CD8-positive, alpha-beta memory T cell (primary cell): ENCODE measurements at regions not wholly inside any gene's neighbourhood (a gene's known extent, or its start where the extent isn't known, plus 50 kb on each side); places are given as distances from the start of the nearest gene placed in this dataset.

Experiments
- CTCF ChIA-PET: fragments of 350-600 bp; sonication (Branson Sonifier 250); formaldehyde crosslinking; loops from one replicate; lab custom pipeline; 2021; ENCODE audit warnings: antibody characterized with exemption; lab: Charles Lee
- POLR2A ChIA-PET: fragments of 350-600 bp; sonication (Branson Sonifier 250); formaldehyde crosslinking; loops from one replicate; lab custom pipeline; 2021; ENCODE audit warnings: antibody characterized with exemption; lab: Charles Lee
- DNase-seq, 5 donors: peaks; one replicate each; pipeline versions ENCODE4 v3.0.0 to v3.0.0-alpha.2; 2020 to 2022; ENCODE audit warnings: mixed read lengths in 1 of 5
- H3K27ac ChIP-seq: one replicate; pipeline ENCODE4 v1.7.0; 2013; ENCODE audit warnings: low read depth, mild to moderate bottlenecking, low read length, moderate library complexity
- H3K27me3 ChIP-seq: 2 replicates; pipeline ENCODE4 v1.7.0; 2013; ENCODE audit warnings: low read length, mild to moderate bottlenecking; ENCODE audit not compliant: insufficient read depth, poor library complexity, severe bottlenecking
- H3K36me3 ChIP-seq: 2 replicates; pipeline ENCODE4 v1.7.0; 2013; ENCODE audit warnings: mild to moderate bottlenecking, low read length, moderate library complexity; ENCODE audit not compliant: insufficient read depth
- H3K4me1 ChIP-seq: 2 replicates; pipeline ENCODE4 v1.7.0; 2013; ENCODE audit warnings: mild to moderate bottlenecking, low read length, moderate library complexity; ENCODE audit not compliant: insufficient read depth
- H3K4me3 ChIP-seq: 2 replicates; pipeline ENCODE4 v1.7.0; 2013; ENCODE audit warnings: mild to moderate bottlenecking, low read length
- H3K9me3 ChIP-seq: 2 replicates; pipeline ENCODE4 v1.7.0; 2013; ENCODE audit warnings: mild to moderate bottlenecking, low read length
- H3K27ac Mint-ChIP-seq, 8 donors: one replicate each; pipeline ENCODE4 v1.8.0; 2020 to 2021; ENCODE audit warnings: mixed read lengths in 8 of 8, mild to moderate bottlenecking in 6 of 8, inconsistent platforms in 3 of 8, moderate library complexity in 3 of 8
- H3K27me3 Mint-ChIP-seq, 2 donors: one replicate each; pipeline ENCODE4 v1.8.0; 2020 to 2021; ENCODE audit warnings: mixed read lengths in 2 of 2, mild to moderate bottlenecking in 1 of 2, moderate library complexity in 1 of 2
- H3K36me3 Mint-ChIP-seq, 3 donors: one replicate each; pipeline ENCODE4 v1.8.0; 2020 to 2021; ENCODE audit warnings: mixed read lengths in 3 of 3, inconsistent platforms in 1 of 3, mild to moderate bottlenecking in 1 of 3
- H3K4me1 Mint-ChIP-seq, 3 donors: one replicate each; pipeline ENCODE4 v1.8.0; 2020 to 2021; ENCODE audit warnings: mixed read lengths in 3 of 3, inconsistent platforms in 1 of 3, mild to moderate bottlenecking in 1 of 3
- H3K4me3 Mint-ChIP-seq, 7 donors: one replicate each; pipeline ENCODE4 v1.8.0; 2020 to 2021; ENCODE audit warnings: mixed read lengths in 7 of 7, mild to moderate bottlenecking in 6 of 7, moderate library complexity in 4 of 7, inconsistent platforms in 2 of 7
- H3K9me3 Mint-ChIP-seq, 5 donors: one replicate each; pipeline ENCODE4 v1.8.0; 2020 to 2022; ENCODE audit warnings: mixed read lengths in 5 of 5, mild to moderate bottlenecking in 3 of 5, moderate library complexity in 2 of 5, inconsistent platforms in 1 of 5

GRCh38 chr3:163957072-163957471 is 1121.2 kb downstream of the SI start:
- Mint-ChIP-seq H3K4me1 (no peaks in the 10 kb centered on the region), H3K27me3 (no peaks in the 10 kb centered on the region), H3K9me3 (peaks cover 4 to 28% (median 6%) of the 10 kb centered on the region in 5 donors), H3K36me3 (no peaks in the 10 kb centered on the region), H3K4me3 (no peak overlapping the region), H3K27ac (no peak overlapping the region)
- CTCF ChIA-PET = no interaction called here
- Histone ChIP-seq H3K27me3 (no peaks in the 10 kb centered on the region), H3K9me3 (no peaks in the 10 kb centered on the region), H3K27ac (no peak overlapping the region), H3K36me3 (no peaks in the 10 kb centered on the region), H3K4me1 (no peaks in the 10 kb centered on the region), H3K4me3 (no peak overlapping the region)
- POLR2A ChIA-PET = no interaction called here
- no peak for DNase-seq

- H3K27ac Mint-ChIP-seq = no peak overlapping the region
- no peak overlapping the region for H3K4me3 Mint-ChIP-seq
- Histone ChIP-seq H3K27me3 (no peaks in the 10 kb centered on the region), H3K36me3 (no peaks in the 10 kb centered on the region), H3K4me3 (no peak overlapping the region), H3K9me3 (no peaks in the 10 kb centered on the region), H3K4me1 (no peaks in the 10 kb centered on the region), H3K27ac (no peak overlapping the region)
- CTCF ChIA-PET = no interaction called here
- H3K36me3 Mint-ChIP-seq = no peaks in the 10 kb centered on the region
- H3K9me3 Mint-ChIP-seq = peaks cover 2 to 31% (median 2%) of the 10 kb centered on the region in 5 donors
- H3K27me3 Mint-ChIP-seq = no peaks in the 10 kb centered on the region
- H3K4me1 Mint-ChIP-seq = no peaks in the 10 kb centered on the region
- POLR2A ChIA-PET = no interaction called here
- peak in 1 of 5 donors; percentile 38 for DNase-seq
Measured at GRCh38 chr3:163953526-163953925, 1124.8 kb downstream of the SI start.

DNA sequence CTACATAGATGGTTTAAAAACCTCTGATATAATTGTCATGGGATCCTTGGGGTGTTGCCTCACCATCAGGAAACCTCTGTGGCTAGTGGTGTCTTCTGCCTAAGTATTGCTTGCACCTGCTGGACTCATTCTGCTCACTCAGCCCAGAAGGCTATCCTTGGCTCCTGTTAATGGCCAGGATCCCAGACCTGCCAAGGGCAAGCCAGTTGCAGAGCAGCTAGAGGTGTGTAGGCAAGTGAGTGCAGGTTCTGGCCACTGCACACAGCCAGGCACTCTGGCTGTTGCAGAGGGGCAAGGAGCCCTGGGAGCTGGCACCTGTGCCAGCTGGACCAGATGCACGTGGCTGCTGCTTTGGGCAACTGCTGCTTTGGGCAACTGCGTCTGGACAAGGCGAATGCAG is 1125.8 kb downstream of the SI start:
- Histone ChIP-seq H3K4me1 (no peaks in the 10 kb centered on the region), H3K9me3 (no peaks in the 10 kb centered on the region), H3K36me3 (no peaks in the 10 kb centered on the region), H3K4me3 (no peak overlapping the region), H3K27ac (no peak overlapping the region), H3K27me3 (no peaks in the 10 kb centered on the region)
- CTCF ChIA-PET = no interaction called here
- Mint-ChIP-seq H3K4me3 (no peak overlapping the region), H3K36me3 (no peaks in the 10 kb centered on the region), H3K4me1 (no peaks in the 10 kb centered on the region), H3K27me3 (no peaks in the 10 kb centered on the region), H3K9me3 (peaks cover 2 to 26% (median 2%) of the 10 kb centered on the region in 5 donors), H3K27ac (no peak overlapping the region)
- no peak for DNase-seq
- POLR2A ChIA-PET = no interaction called here

DNA sequence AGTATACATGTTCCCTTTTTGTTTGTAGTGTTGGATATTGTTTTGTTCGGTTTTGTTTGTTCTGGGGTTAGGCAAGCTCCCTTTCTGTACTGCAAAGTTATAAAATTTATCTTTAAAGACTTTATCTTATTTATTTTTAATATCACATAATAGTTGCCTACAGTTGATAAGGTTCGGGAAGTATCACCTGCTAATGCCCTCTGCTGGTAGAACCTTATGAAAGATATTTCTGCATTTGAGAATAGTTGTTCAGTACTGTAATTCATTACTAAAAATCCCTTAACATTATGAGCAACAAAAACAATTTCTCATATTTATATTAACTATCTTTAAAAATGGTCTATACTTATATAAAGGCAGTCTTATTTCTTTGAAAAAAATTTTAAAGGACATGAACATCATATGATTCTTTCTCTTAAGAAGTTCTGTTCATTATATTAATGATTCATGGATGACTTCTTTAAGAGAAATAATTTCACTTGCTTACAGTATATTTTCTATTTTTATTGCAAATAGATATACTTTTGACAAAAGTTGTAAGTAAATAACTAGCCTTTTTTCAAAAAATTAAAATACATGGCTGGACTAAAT is 1126.8 kb downstream of the SI start:
- no peak for DNase-seq
- POLR2A ChIA-PET = no interaction called here
- Mint-ChIP-seq H3K36me3 (no peaks in the 10 kb centered on the region), H3K4me1 (no peaks in the 10 kb centered on the region), H3K4me3 (no peak overlapping the region), H3K9me3 (peaks cover 2 to 24% (median 2%) of the 10 kb centered on the region in 5 donors), H3K27ac (no peak overlapping the region), H3K27me3 (no peaks in the 10 kb centered on the region)
- H3K4me1 ChIP-seq = no peaks in the 10 kb centered on the region
- no peak overlapping the region for H3K4me3 ChIP-seq
- H3K9me3 ChIP-seq = no peaks in the 10 kb centered on the region
- H3K27ac ChIP-seq = no peak overlapping the region
- H3K36me3 ChIP-seq = no peaks in the 10 kb centered on the region
- H3K27me3 ChIP-seq = no peaks in the 10 kb centered on the region
- CTCF ChIA-PET = no interaction called here

DNA sequence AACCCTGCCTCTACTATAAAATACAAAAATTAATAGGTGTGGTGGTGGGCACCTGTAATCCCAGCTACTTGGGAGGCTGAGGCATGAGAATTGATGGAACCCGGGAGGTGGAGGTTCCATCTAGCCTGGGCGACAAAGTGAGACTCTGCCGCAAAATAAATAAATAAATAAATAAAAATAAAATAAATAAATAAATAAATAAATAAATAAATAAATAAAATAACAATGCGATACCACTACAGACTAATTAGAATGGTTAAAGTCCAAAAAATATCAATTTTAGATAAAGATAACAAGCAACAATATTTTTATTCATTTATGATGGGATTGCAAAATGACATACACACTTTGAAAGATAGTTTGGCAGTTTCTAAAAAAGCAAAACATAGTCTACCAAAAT is 1131.5 kb downstream of the SI start:
- no peaks in the 10 kb centered on the region for H3K27me3 Mint-ChIP-seq
- Histone ChIP-seq H3K27me3 (no peaks in the 10 kb centered on the region), H3K9me3 (no peaks in the 10 kb centered on the region), H3K4me3 (no peak overlapping the region), H3K27ac (no peak overlapping the region), H3K36me3 (no peaks in the 10 kb centered on the region), H3K4me1 (no peaks in the 10 kb centered on the region)
- peaks cover 4 to 28% (median 6%) of the 10 kb centered on the region in 5 donors for H3K9me3 Mint-ChIP-seq
- DNase-seq = no peak
- CTCF ChIA-PET = no interaction called here
- H3K27ac Mint-ChIP-seq = no peak overlapping the region
- H3K4me1 Mint-ChIP-seq = no peaks in the 10 kb centered on the region
- POLR2A ChIA-PET = no interaction called here
- H3K4me3 Mint-ChIP-seq = no peak overlapping the region
- no peaks in the 10 kb centered on the region for H3K36me3 Mint-ChIP-seq

DNA sequence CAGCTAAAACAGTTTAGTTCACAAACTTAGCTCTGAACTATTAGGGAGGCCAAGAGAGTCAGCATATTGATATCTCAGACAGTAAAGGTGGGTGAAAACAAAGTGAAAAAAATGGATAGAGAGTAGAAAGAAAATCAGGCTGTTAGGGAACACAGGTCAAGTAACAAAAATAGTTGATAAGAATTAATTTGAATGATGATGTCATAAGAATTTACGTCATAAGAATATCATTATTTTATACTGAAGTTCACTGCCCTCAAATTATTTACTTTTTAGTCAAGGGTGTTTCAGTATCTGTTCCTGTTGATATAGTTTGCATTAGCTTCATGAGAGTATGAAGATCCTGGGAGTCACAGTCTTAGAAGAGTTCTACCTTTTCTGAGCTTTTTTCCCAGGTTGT is 1134.6 kb downstream of the SI start:
- no peak for DNase-seq
- no peak overlapping the region for H3K4me3 ChIP-seq
- no peaks in the 10 kb centered on the region for H3K27me3 ChIP-seq
- H3K4me1 Mint-ChIP-seq = no peaks in the 10 kb centered on the region
- no peaks in the 10 kb centered on the region for H3K27me3 Mint-ChIP-seq
- no peak overlapping the region for H3K27ac ChIP-seq
- H3K36me3 ChIP-seq = no peaks in the 10 kb centered on the region
- H3K9me3 ChIP-seq = no peaks in the 10 kb centered on the region
- H3K4me3 Mint-ChIP-seq = no peak overlapping the region
- POLR2A ChIA-PET = no interaction called here
- H3K4me1 ChIP-seq = no peaks in the 10 kb centered on the region
- peaks cover 5 to 36% (median 13%) of the 10 kb centered on the region in 5 donors for H3K9me3 Mint-ChIP-seq
- H3K36me3 Mint-ChIP-seq = no peaks in the 10 kb centered on the region
- CTCF ChIA-PET = no interaction called here
- H3K27ac Mint-ChIP-seq = no peak overlapping the region

- no peak overlapping the region for H3K27ac ChIP-seq
- Mint-ChIP-seq H3K9me3 (peaks cover 4 to 46% (median 17%) of the 10 kb centered on the region in 5 donors), H3K4me3 (no peak overlapping the region), H3K27me3 (no peaks in the 10 kb centered on the region), H3K36me3 (no peaks in the 10 kb centered on the region), H3K4me1 (no peaks in the 10 kb centered on the region), H3K27ac (no peak overlapping the region)
- H3K4me1 ChIP-seq = no peaks in the 10 kb centered on the region
- ChIA-PET POLR2A (no interaction called here), CTCF (no interaction called here)
- H3K4me3 ChIP-seq = no peak overlapping the region
- H3K27me3 ChIP-seq = no peaks in the 10 kb centered on the region
- no peak for DNase-seq
- no peaks in the 10 kb centered on the region for H3K9me3 ChIP-seq
- H3K36me3 ChIP-seq = no peaks in the 10 kb centered on the region
Measured at GRCh38 chr3:163939926-163940325, 1138.4 kb downstream of the SI start.

DNA sequence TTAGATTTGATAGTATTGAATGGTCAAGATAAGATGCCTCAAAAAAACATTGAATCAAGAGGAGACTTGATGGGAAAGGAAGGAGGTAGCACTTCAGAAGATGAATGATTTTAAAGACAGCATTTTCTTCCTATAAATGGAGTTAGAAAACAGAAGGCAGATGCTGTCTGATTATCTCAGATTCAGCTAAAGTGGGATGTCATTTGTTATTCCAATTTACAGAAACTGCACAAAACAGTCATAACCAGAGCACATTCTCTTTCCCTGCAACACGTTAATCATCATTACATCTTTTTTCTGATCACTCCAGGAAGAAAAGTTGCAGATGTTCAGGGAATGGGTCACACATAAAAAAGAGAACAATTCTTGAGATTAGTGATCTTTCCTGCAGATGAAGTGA is 1141.8 kb downstream of the SI start:
- Mint-ChIP-seq H3K4me3 (no peak overlapping the region), H3K27ac (no peak overlapping the region), H3K27me3 (no peaks in the 10 kb centered on the region), H3K36me3 (no peaks in the 10 kb centered on the region), H3K4me1 (no peaks in the 10 kb centered on the region), H3K9me3 (peaks cover 2 to 24% (median 12%) of the 10 kb centered on the region in 5 donors)
- ChIA-PET POLR2A (no interaction called here), CTCF (no interaction called here)
- H3K27ac ChIP-seq = no peak overlapping the region
- no peak for DNase-seq
- H3K4me3 ChIP-seq = no peak overlapping the region
- no peaks in the 10 kb centered on the region for H3K9me3 ChIP-seq
- H3K27me3 ChIP-seq = no peaks in the 10 kb centered on the region
- no peaks in the 10 kb centered on the region for H3K36me3 ChIP-seq
- no peaks in the 10 kb centered on the region for H3K4me1 ChIP-seq

GRCh38 chr3:163935411-163935810 is 1142.9 kb downstream of the SI start:
- Mint-ChIP-seq H3K36me3 (no peaks in the 10 kb centered on the region), H3K4me1 (no peaks in the 10 kb centered on the region), H3K4me3 (no peak overlapping the region), H3K9me3 (peaks cover 1 to 21% (median 7%) of the 10 kb centered on the region in 5 donors), H3K27ac (no peak overlapping the region), H3K27me3 (no peaks in the 10 kb centered on the region)
- no peak overlapping the region for H3K27ac ChIP-seq
- H3K4me3 ChIP-seq = no peak overlapping the region
- DNase-seq = no peak
- POLR2A ChIA-PET = no interaction called here
- no peaks in the 10 kb centered on the region for H3K9me3 ChIP-seq
- CTCF ChIA-PET = no interaction called here
- no peaks in the 10 kb centered on the region for H3K27me3 ChIP-seq
- H3K36me3 ChIP-seq = no peaks in the 10 kb centered on the region
- H3K4me1 ChIP-seq = no peaks in the 10 kb centered on the region
